ENCODE measurements at regions not wholly inside any gene's neighbourhood (a gene's known extent, or its start where the extent isn't known, plus 50 kb on each side); places are given as distances from the start of the nearest gene placed in this dataset.

GRCh38 chr13:108115738-108116137 lies 99.6 kb downstream of the LIG4 start:
- Histone ChIP-seq H3K4me3 (no peak overlapping the region), H3K9me3 (no peaks in the 10 kb centered on the region), H3K27me3 (no peaks in the 10 kb centered on the region), H3K27ac (no peak overlapping the region), H3K36me3 (no peaks in the 10 kb centered on the region), H3K4me1 (no peaks in the 10 kb centered on the region)
- no peak for TF ChIP-seq CTCF (IDR thresholded peaks at IDR 0.05)
- no peak for TF ChIP-seq POLR2A (IDR thresholded peaks at IDR 0.05)
- no peak for TF ChIP-seq POLR2AphosphoS5 (IDR thresholded peaks at IDR 0.05)
- intact Hi-C loops (cut with DNase I; ENCODE audit: low total_unique reads) = no loop called here
- DNase-seq (ENCODE audit: low spot score in 2 of 2) = no peak

DNA sequence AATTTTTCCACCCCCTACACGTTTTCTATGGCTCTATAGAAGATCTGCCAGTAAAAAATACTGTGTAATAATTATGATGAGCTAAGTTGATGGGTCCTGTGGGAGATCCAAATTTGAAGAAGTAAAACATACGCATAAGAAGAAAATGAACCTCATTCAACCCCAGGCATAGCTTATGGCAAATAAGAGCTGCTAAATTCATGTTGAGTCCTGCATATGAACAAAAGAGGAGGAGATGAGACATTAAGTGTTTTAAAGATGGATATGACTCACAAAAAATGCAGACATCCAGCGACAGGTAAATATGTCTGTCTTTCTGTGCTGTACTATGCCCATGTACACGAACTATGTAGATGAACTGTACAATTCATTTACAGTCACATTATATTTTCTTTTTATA lies 101.9 kb downstream of the LIG4 start:
- no peak for DNase-seq (ENCODE audit: low spot score in 2 of 2)
- no peaks in the 10 kb centered on the region for H3K27me3 ChIP-seq
- TF ChIP-seq CTCF (IDR thresholded peaks at IDR 0.05) (no peak), POLR2AphosphoS5 (IDR thresholded peaks at IDR 0.05) (no peak), POLR2A (IDR thresholded peaks at IDR 0.05) (no peak)
- no peak overlapping the region for H3K4me3 ChIP-seq
- H3K36me3 ChIP-seq = no peaks in the 10 kb centered on the region
- no peak overlapping the region for H3K27ac ChIP-seq
- no peaks in the 10 kb centered on the region for H3K4me1 ChIP-seq
- intact Hi-C loops (cut with DNase I; ENCODE audit: low total_unique reads) = no loop called here
- H3K9me3 ChIP-seq = no peaks in the 10 kb centered on the region

- no peak for TF ChIP-seq POLR2A (IDR thresholded peaks at IDR 0.05)
- no peak for TF ChIP-seq POLR2AphosphoS5 (IDR thresholded peaks at IDR 0.05)
- TF ChIP-seq CTCF (IDR thresholded peaks at IDR 0.05) = no peak
- H3K36me3 ChIP-seq = no peaks in the 10 kb centered on the region
- peaks cover 0 to 4% of the 10 kb centered on the region in 2 donors for H3K27me3 ChIP-seq
- H3K9me3 ChIP-seq = no peaks in the 10 kb centered on the region
- H3K4me3 ChIP-seq = no peak overlapping the region
- H3K27ac ChIP-seq = no peak overlapping the region
- no peaks in the 10 kb centered on the region for H3K4me1 ChIP-seq
- intact Hi-C loops (cut with DNase I; ENCODE audit: low total_unique reads) = loop anchor here (5.0 kb wide), 1 partner anchor 513 kb away; no protein-coding TSS in a partner anchor
- no peak for DNase-seq (ENCODE audit: low spot score in 2 of 2)
These were observed 110.6 kb downstream of the LIG4 start for GRCh38 chr13:108104736-108105135.

GRCh38 chr13:108102771-108103170 lies 112.6 kb downstream of the LIG4 start:
- intact Hi-C loops (cut with DNase I; ENCODE audit: low total_unique reads) = loop anchor here (5.0 kb wide), 1 partner anchor 515 kb away; no protein-coding TSS in a partner anchor
- no peak for DNase-seq (ENCODE audit: low spot score in 2 of 2)

More at GRCh38 chr13:108102771-108103170, 112.6 kb downstream of the LIG4 start:
- H3K9me3 ChIP-seq = no peaks in the 10 kb centered on the region
- H3K36me3 ChIP-seq = no peaks in the 10 kb centered on the region
- TF ChIP-seq CTCF (IDR thresholded peaks at IDR 0.05) (no peak), POLR2AphosphoS5 (IDR thresholded peaks at IDR 0.05) (no peak), POLR2A (IDR thresholded peaks at IDR 0.05) (no peak)
- H3K4me1 ChIP-seq = no peaks in the 10 kb centered on the region
- H3K27ac ChIP-seq = no peak overlapping the region
- no peak overlapping the region for H3K4me3 ChIP-seq
- H3K27me3 ChIP-seq = peaks cover 0 to 4% of the 10 kb centered on the region in 2 donors

Data from breast epithelium (tissue), 4 donors.